H9 (cell line): ENCODE measurements at regions not wholly inside any gene's neighbourhood (a gene's known extent, or its start where the extent isn't known, plus 50 kb on each side); places are given as distances from the start of the nearest gene placed in this dataset.

Experiments used
- DNase-seq: peaks from one replicate; pipeline ENCODE4 v3.0.0-alpha.2; 2017
- H2AFZ ChIP-seq: one replicate; pipeline ENCODE4 v1.6.1; 2013; ENCODE audit warnings: mild to moderate bottlenecking, low read length, control low read depth, moderate library complexity
- H2AK5ac ChIP-seq: 2 replicates; pipeline ENCODE4 v1.6.1; 2013; ENCODE audit warnings: low read length, control low read depth, mixed read lengths; ENCODE audit not compliant: insufficient read length
- H2BK120ac ChIP-seq: one replicate; pipeline ENCODE4 v1.6.1; 2013; ENCODE audit warnings: low read depth, mild to moderate bottlenecking, low read length, control low read depth, inconsistent platforms; ENCODE audit not compliant: poor library complexity, severe bottlenecking
- H2BK12ac ChIP-seq: 2 replicates; pipeline ENCODE4 v1.6.1; 2013; ENCODE audit warnings: low read length, control low read depth, mixed read lengths, low read depth; ENCODE audit not compliant: insufficient read length
- H2BK15ac ChIP-seq: 2 replicates; pipeline ENCODE4 v1.6.1; 2013; ENCODE audit warnings: low read depth, low read length, control low read depth
- H2BK20ac ChIP-seq: one replicate; pipeline ENCODE4 v1.6.1; 2013; ENCODE audit warnings: low read depth, mild to moderate bottlenecking, low read length, control low read depth, inconsistent platforms; ENCODE audit not compliant: poor library complexity, severe bottlenecking
- H2BK5ac ChIP-seq: 2 replicates; pipeline ENCODE4 v1.6.1; 2013; ENCODE audit warnings: low read length, control low read depth, mixed read lengths; ENCODE audit not compliant: insufficient read length
- H3K14ac ChIP-seq: 2 replicates; pipeline ENCODE4 v1.6.1; 2013; ENCODE audit warnings: low read length, control low read depth; ENCODE audit not compliant: insufficient read depth
- H3K18ac ChIP-seq: 2 replicates; pipeline ENCODE4 v1.6.1; 2013; ENCODE audit warnings: low read depth, mild to moderate bottlenecking, mixed read lengths, low read length, control low read depth; ENCODE audit not compliant: insufficient read length
- H3K23ac ChIP-seq: 2 replicates; pipeline ENCODE4 v1.6.1; 2013; ENCODE audit warnings: low read length, control low read depth, mixed read lengths, low read depth; ENCODE audit not compliant: insufficient read length
- H3K23me2 ChIP-seq: 2 replicates; pipeline ENCODE4 v1.6.1; 2013; ENCODE audit warnings: low read depth, mild to moderate bottlenecking, mixed read lengths, low read length, control low read depth; ENCODE audit not compliant: insufficient read length, poor library complexity, severe bottlenecking
- H3K27ac ChIP-seq: 2 replicates; pipeline ENCODE4 v1.5.1; 2013; ENCODE audit warnings: low read length, control low read depth, mixed read lengths, low read depth; ENCODE audit not compliant: insufficient read length
- H3K27me3 ChIP-seq: 2 replicates; pipeline ENCODE4 v1.6.1; 2013; ENCODE audit warnings: low read length, control low read depth, inconsistent platforms; ENCODE audit not compliant: insufficient read depth
- H3K4ac ChIP-seq: 2 replicates; pipeline ENCODE4 v1.6.1; 2013; ENCODE audit warnings: low read depth, mild to moderate bottlenecking, control low read depth, inconsistent platforms, low read length, moderate library complexity
- H3K4me1 ChIP-seq: 2 replicates; pipeline ENCODE4 v1.6.1; 2013; ENCODE audit warnings: low read length, control low read depth, inconsistent platforms; ENCODE audit not compliant: insufficient read depth
- H3K4me2 ChIP-seq: 2 replicates; pipeline ENCODE4 v1.6.1; 2013; ENCODE audit warnings: low read length, control low read depth, mixed read lengths; ENCODE audit not compliant: insufficient read length, insufficient read depth
- H3K56ac ChIP-seq: 2 replicates; pipeline ENCODE4 v1.6.1; 2013; ENCODE audit warnings: low read depth, mild to moderate bottlenecking, mixed read lengths, low read length, control low read depth; ENCODE audit not compliant: insufficient read length
- H3K79me1 ChIP-seq: 2 replicates; pipeline ENCODE4 v1.6.1; 2013; ENCODE audit warnings: low read depth, mild to moderate bottlenecking, moderate library complexity, low read length, control low read depth, inconsistent platforms; ENCODE audit not compliant: insufficient read depth, poor library complexity, severe bottlenecking
- H3K79me2 ChIP-seq: 2 replicates; pipeline ENCODE4 v1.6.1; 2013; ENCODE audit warnings: low read length, control low read depth, inconsistent platforms; ENCODE audit not compliant: insufficient read depth
- H3K9ac ChIP-seq: 2 replicates; pipeline ENCODE4 v1.6.1; 2013; ENCODE audit warnings: low read length, control low read depth, mixed read lengths; ENCODE audit not compliant: insufficient read length; ENCODE audit errors: extremely low read depth
- H3K9me3 ChIP-seq: one replicate; pipeline ENCODE4 v1.6.1; 2013; ENCODE audit warnings: low read depth, low read length, inconsistent platforms; ENCODE audit not compliant: control insufficient read depth
- H3T11ph ChIP-seq: one replicate; pipeline ENCODE4 v1.6.1; 2013; ENCODE audit warnings: mild to moderate bottlenecking, low read length, control low read depth, inconsistent platforms
- H4K20me1 ChIP-seq: one replicate; pipeline ENCODE4 v1.6.1; 2013; ENCODE audit not compliant: control insufficient read depth, insufficient read length, insufficient read depth
- H4K5ac ChIP-seq: 2 replicates; pipeline ENCODE4 v1.6.1; 2013; ENCODE audit warnings: low read depth, mild to moderate bottlenecking, mixed read lengths, low read length, control low read depth; ENCODE audit not compliant: insufficient read length
- H4K8ac ChIP-seq: replicated peaks from 2 replicates; pipeline ENCODE4 v1.6.1; 2013; ENCODE audit warnings: low read length, control low read depth, mixed read lengths, low read depth; ENCODE audit not compliant: insufficient read length
- H4K91ac ChIP-seq: 2 replicates; pipeline ENCODE4 v1.6.1; 2013; ENCODE audit warnings: low read depth, mild to moderate bottlenecking, moderate library complexity, mixed read lengths, low read length, control low read depth; ENCODE audit not compliant: insufficient read length
- H3K27ac Mint-ChIP-seq, 3 experiments: 2 replicates in 2 of 3; 3 replicates in 1 of 3; pipeline ENCODE4 v1.8.0; 2020 to 2021; ENCODE audit warnings: mixed read lengths in 3 of 3, mild to moderate bottlenecking in 1 of 3, moderate library complexity in 1 of 3
- H3K27me3 Mint-ChIP-seq: 2 replicates; pipeline ENCODE4 v1.8.0; 2021; ENCODE audit warnings: low read depth, mild to moderate bottlenecking, moderate library complexity, mixed read lengths
- H3K36me3 Mint-ChIP-seq, 3 experiments: 2 replicates in 2 of 3; 3 replicates in 1 of 3; pipeline ENCODE4 v1.8.0; 2020 to 2021; ENCODE audit warnings: low read depth in 3 of 3, mixed read lengths in 3 of 3; ENCODE audit not compliant: insufficient read depth in 1 of 3
- H3K4me1 Mint-ChIP-seq, 2 experiments: 2 replicates each; pipeline ENCODE4 v1.8.0; 2020; ENCODE audit warnings: mixed read lengths in 2 of 2
- H3K4me3 Mint-ChIP-seq, 2 experiments: 2 replicates in 1 of 2; 3 replicates in 1 of 2; pipeline ENCODE4 v1.8.0; 2020 to 2021; ENCODE audit warnings: mild to moderate bottlenecking in 2 of 2, mixed read lengths in 2 of 2, moderate library complexity in 1 of 2
- H3K9me3 Mint-ChIP-seq, 2 experiments: 2 replicates in 1 of 2; 3 replicates in 1 of 2; pipeline ENCODE4 v1.8.0; 2020; ENCODE audit warnings: mild to moderate bottlenecking in 2 of 2, mixed read lengths in 2 of 2, moderate library complexity in 1 of 2
- TF ChIP-seq, protein P1 (sequence below): fragments of 200-600 bp; sonication (generic); conservative IDR thresholded peaks from 3 replicates; pipeline ENCODE4 v1.8.0; 2021; ENCODE audit warnings: antibody characterized with exemption, mild to moderate bottlenecking

DNA sequence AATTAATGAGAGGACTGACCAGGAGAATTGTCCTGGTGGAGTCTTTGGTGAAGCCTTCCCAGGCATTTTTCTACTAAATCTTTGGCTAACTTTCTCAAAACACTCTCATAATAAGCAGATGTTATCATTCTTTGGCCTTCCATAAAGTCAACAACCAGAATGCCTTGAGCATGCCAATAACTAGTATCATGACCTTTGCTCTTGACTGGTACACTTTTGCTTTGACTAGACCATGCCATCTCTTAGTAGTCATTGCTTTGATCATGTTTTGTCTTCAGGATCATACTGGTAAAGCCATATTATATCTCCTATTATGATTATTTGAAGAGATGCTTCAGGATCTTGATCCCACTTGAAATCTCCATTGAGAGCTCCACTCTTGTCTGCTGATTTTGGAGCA lies 506.9 kb downstream of the ELAVL2 start:
- Mint-ChIP-seq H3K4me3 (no peak overlapping the region), H3K27ac (no peak overlapping the region), H3K9me3 (peaks cover 0 to 4% of the 10 kb centered on the region in 2 experiments; a peak in 2 of 5 replicates), H3K4me1 (peaks cover 4% of the 10 kb centered on the region in 2 experiments; a peak in 3 of 4 replicates), H3K36me3 (no peaks in the 10 kb centered on the region; a peak in 1 of 7 replicates), H3K27me3 (peaks cover 21% of the 10 kb centered on the region)
- Histone ChIP-seq H3T11ph (no peak overlapping the region), H4K5ac (no peak overlapping the region), H2BK12ac (no peak overlapping the region), H2BK5ac (no peak overlapping the region), H2BK120ac (no peak overlapping the region), H3K23ac (no peak overlapping the region), H3K4me2 (no peak overlapping the region), H2AK5ac (no peak overlapping the region), H4K91ac (no peak overlapping the region), H3K56ac (no peak overlapping the region), H3K9ac (no peak overlapping the region), H3K27me3 (no peaks in the 10 kb centered on the region), H4K8ac (no peak overlapping the region), H2AFZ (no peak overlapping the region), H3K4ac (no peak overlapping the region), H3K23me2 (no peaks in the 10 kb centered on the region), H2BK15ac (no peak overlapping the region), H3K79me1 (no peaks in the 10 kb centered on the region), H3K9me3 (no peaks in the 10 kb centered on the region), H3K4me1 (no peaks in the 10 kb centered on the region), H3K14ac (no peak overlapping the region), H3K27ac (no peak overlapping the region), H2BK20ac (no peak overlapping the region), H4K20me1 (no peaks in the 10 kb centered on the region), H3K79me2 (no peaks in the 10 kb centered on the region), H3K18ac (no peak overlapping the region)
- DNase-seq: no peak
- TF ChIP-seq, protein P1, sequence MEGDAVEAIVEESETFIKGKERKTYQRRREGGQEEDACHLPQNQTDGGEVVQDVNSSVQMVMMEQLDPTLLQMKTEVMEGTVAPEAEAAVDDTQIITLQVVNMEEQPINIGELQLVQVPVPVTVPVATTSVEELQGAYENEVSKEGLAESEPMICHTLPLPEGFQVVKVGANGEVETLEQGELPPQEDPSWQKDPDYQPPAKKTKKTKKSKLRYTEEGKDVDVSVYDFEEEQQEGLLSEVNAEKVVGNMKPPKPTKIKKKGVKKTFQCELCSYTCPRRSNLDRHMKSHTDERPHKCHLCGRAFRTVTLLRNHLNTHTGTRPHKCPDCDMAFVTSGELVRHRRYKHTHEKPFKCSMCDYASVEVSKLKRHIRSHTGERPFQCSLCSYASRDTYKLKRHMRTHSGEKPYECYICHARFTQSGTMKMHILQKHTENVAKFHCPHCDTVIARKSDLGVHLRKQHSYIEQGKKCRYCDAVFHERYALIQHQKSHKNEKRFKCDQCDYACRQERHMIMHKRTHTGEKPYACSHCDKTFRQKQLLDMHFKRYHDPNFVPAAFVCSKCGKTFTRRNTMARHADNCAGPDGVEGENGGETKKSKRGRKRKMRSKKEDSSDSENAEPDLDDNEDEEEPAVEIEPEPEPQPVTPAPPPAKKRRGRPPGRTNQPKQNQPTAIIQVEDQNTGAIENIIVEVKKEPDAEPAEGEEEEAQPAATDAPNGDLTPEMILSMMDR: no peak
